Pulmonary artery endothelial cell (primary cell): ENCODE measurements at regions not wholly inside any gene's neighbourhood (a gene's known extent, or its start where the extent isn't known, plus 50 kb on each side); places are given as distances from the start of the nearest gene placed in this dataset.
"Not testable (repeated sequence)": the region's sequence is repeated elsewhere in the genome, so short reads cannot be mapped to it uniquely, and the experiment has no call there.

Source experiments
- DNase-seq: peaks from one replicate; pipeline ENCODE4 v3.0.0-alpha.2; 2011; ENCODE audit warnings: low read depth, low spot score

DNA sequence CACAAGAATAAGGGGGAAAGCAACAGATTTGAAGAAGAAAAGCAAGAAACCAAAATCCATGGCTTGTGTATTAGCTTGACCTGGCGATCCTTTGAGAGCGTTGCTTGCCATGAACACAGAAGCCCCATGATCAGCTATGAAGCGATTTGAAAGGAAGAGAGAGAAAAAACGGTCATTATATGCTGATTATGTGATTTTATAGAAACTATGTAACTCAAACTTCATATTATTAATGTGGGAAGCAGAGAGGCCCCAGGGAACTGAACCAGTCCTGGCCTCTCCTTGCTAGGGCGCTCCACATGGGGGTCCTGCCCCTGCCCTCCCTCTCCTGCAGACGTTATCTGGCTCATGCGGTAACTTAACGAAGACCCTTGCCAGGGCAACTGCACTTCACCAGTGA, 306.1 kb upstream of the ADARB2 start:
- no peak for DNase-seq

DNA sequence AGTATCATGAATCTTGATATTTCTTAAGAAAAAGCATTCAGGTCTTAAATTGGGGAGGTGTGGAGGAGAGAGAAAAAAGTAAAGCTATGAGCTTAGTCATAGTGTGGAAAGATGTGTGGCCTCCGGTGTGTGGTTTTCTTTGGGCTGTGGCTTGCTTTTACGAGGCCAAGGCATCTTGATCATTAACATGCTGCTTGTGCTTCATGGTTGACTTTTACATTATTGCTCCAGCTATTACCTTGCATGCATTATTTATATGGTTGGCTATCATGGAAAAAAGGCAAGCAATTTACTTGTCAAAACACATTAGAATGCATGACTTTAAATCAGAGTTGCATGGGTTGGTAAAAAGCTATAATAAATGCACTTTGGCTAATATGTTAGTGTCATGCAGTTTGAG, 300.7 kb upstream of the ADARB2 start:
- DNase-seq = no peak

DNA sequence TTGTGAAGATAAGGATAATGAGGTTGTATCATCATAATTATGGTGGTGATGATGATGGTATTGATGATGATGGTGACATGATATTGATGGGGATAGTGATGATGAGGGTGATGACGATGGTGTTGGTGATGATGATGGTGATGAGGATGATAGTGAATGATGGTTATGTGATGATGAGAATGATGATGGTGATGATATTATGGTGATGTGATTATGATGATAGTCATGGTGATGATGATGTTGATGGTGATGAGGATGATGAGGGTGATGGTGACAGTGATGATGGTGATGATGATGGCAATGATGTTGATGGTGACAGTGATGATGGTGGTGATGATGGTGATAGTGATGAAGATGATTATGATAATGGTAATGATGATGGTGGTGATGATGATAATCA, 299.9 kb upstream of the ADARB2 start:
- no peak for DNase-seq

DNA sequence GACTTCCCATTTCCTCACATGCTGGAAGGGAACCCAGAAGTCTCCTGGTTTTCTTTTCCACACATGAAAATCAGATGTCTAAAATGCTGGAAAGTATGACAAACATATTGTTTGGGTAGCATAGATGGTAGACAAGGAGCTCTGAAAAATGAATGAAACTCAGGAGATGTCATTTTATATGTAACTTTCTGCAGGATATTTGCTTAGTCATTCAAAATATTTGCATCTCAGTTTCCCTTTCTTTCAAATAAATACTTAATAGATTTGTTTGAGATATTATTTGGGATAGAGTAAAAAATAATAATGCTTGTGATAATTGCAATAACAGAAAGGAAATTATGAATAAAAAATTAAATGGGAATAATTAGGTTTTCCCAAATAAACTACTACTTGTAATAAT, 298.9 kb upstream of the ADARB2 start:
- no peak for DNase-seq

DNA sequence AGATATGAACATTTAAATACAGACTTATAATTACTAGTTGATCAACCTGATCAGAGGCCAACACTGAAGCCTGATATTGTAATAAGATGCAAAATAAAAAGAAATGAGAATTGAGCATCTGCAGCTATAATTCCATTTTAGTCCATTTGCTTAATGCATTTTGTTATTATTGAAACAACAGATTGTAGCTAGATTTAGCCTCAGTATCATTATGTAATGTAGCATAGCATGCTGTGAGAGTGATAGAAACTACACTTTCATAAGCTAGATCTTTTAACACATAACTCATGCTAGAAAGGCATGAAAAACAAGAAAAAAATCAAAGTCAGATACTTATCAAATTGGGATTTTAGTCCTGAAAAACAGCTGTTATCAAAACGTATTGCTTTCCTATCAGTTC, 292.7 kb upstream of the ADARB2 start:
- no peak for DNase-seq

DNA sequence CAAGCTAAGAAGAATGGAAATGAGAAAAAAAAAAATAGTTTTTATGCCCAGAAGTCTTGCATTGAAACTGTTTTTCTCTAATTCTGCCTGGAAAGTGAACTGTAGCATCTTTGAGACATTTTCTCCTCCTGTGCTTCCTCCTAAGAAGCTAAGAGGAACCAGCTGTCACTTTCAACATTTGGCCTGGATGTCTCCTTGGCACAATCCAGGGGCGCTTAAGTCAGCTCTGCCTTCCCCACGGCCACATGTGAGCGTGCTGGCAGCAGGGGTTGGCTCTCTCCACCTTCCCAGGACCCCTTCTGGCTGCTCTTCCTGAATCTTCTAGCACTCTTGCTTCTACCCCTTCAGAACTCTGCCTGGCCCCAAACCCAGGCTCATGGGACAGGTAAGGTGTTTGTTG, 289.6 kb upstream of the ADARB2 start:
- DNase-seq = no peak

DNA sequence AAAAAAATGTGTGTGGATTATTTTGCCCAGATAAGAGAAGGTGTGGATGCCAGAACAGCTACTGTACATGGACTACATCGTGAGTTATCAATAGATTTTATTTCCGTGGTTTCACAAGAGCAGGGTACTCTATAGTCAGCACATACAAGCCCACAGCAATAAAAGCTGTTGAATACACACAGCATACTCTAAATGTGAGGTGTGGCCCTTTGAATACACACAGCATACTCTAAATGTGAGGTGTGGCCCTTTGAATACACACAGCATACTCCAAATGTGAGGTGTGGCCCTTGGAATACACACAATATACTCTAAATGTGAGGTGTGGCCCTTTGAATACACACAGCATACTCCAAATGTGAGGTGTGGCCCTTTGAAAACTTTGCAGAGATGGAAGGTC, 287.4 kb upstream of the ADARB2 start:
- DNase-seq = not testable (repeated sequence)

DNA sequence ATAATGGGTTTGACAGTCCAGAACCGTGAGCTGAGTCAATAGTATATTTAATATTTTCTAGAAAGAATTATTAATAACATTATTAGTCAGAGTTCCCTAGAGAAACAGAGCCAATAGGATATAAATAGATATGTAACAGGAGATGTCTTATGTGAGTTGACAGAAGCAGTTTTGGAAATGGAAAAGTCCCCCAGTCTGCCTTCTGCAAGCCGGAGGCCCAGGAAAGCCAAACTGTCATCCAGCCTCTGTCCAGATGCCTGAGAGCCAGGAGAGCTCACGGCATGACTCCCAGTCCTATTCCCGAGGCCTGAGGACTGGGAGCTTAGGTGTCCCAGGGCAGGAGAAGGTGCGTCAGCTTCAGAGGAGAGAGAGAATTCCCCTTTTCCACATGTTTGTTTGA, 286.4 kb upstream of the ADARB2 start:
- no peak for DNase-seq

DNA sequence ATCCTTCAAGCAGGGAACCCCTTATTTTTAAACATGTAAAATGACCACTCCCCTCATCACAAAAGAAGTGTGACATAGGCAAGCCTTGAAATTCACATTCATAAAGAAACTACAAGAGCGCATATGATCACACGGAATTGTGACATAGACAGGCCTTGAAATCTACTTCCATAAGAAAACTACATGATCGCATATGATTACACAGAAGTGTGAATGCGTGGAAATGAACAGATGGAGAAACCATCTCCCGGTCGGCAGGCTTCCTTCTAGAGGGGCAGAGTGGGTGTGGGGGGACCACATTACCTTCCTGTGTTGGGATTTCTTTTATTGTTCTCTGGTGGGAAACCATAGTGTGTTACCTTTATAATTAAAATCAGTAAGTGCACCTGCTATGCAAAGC, 285.1 kb upstream of the ADARB2 start:
- DNase-seq = no peak

DNA sequence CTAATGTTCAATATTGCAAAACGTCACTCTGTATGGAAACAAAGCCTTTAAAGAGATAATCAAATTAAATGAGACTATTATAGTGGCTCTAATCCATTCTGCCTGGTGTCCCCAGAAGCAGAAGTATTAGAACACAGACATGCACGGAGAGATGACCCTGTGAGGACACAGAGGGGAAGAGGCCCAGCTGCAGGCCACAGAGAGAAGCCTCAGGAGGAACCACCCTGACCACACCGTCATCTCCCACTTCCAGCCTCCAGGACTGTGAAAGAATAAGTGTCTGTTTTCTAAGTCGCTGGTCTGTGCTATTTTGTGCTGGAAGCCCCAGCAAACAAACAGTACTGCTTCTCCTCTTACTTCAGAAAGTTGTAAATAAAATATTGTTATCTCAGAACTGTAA, 283.5 kb upstream of the ADARB2 start:
- no peak for DNase-seq

DNA sequence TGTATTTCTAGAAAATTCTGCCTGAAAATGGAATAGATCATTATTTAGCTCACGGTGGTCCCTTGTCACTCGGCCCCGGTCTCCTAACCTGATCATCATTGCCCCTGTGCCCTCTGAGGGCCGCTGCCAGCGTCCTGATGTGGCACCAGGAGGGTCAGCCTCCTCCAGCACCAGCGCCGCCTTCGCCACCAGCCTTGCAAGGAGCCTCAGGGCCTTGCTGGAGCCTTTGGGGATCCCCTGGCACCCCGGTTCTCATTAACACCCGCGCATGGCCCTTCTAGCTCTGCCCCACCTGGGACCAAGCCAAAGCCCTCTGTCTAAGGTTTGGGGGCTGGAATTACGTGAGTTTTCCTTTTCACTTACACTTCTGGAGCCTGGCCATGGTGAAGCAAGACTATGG, 282.5 kb upstream of the ADARB2 start:
- DNase-seq = no peak

DNA sequence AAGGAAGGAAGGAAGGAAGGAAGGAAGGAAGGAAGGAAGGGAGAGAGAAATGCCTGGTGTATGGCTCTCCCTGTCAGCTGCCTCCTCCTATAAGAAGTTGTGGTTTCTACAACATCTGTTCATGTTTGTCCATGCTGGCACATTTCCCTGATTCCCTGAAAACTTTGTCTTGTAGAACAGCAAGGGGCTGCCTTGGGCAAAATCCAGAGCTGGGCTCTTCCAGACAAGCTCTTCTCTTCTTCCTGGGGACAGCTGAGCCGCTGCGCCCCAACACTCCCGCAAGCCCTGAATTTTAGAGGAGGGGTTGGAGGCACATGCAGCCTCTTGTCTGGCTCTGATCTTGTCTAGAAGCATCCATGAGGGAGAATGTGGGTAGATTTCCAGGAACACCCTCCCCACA, 282.0 kb upstream of the ADARB2 start:
- no peak for DNase-seq

DNA sequence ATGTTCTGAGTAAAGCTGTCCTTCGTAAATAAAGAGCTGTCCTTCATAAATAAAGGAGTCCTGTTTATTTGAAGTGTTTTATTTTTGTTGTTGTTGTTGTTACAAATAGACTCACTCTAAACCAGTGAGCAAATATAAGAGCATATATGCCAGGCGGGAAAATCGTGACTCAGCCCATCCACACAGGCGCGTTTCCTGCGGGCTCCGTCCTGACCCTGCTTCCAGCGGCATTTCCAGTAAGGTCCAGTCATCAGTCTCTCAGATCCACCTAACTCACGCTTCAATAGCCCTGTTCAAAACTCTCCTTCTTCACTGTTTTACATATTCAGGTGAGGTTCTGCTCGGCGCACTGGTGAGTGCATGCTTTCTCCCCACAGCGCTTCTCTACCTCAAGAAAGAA, 277.2 kb upstream of the ADARB2 start:
- no peak for DNase-seq

DNA sequence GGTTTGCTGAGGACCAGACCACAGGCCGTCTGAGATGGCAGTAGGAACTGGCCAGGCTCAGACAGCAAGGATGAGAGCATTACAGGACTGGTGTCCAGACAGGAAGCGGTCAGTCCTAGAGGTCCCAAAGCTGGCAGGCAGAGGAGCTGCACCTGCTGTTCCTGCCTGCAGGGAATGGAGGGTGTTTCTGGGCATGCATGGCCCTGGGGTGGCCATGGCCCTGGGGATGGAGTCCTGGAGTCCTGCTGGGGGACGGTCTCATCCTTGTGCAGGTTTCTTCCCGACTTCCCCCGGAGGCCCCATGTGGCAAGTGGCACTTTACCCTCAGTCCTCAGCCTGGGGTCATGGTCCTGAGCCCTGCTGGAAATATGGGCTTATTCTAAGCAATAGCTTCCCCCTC, 274.9 kb upstream of the ADARB2 start:
- no peak for DNase-seq

DNA sequence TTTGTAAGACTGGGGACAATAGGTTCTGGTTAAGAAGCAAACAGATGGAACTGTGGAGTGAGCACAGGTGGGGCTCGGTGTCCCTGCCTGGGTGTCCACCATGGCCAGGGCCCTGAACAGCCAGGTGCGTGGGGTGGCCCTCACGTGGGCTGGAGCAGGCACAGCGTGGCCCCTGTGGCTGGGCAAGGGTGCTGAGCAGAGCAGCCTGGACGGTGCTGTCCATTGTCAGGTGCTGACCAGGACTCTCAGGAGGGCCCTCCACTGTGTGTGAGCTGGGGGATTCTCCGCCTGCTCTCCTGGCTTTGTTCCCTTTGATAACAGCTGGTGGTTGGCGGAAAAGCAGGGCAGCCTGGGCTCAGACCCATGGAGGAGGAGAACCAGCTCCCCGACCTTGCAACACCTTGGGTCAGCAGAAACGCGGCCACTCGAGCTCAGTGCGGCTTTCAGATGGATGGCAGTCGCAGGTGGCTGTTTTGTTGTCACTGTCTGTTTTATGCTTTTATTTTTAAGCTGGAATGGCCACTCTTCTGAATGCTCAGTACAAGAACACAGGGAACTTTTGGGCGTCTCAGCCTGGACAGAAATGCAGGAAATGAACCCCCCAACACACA, 273.9 kb upstream of the ADARB2 start:
- DNase-seq = no peak

DNA sequence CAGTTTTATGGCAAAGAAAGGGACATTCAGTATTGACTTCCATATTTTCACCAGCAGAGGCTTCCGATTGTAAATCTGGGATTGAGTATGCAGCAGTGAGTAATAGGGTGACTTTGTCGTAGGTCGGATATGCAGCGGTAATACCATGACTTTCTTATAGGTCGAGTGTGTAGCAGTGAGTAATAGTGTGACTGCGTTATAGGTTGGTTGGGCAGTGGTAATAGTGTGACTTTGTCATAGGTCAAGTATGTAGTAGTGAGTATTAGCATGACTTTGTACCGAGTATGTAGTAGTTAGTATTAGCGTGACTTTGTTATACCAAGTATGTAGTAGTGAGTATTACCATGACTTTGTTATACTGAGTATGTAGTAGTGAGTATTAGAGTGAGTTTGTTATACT, 268.2 kb upstream of the ADARB2 start:
- no peak for DNase-seq

DNA sequence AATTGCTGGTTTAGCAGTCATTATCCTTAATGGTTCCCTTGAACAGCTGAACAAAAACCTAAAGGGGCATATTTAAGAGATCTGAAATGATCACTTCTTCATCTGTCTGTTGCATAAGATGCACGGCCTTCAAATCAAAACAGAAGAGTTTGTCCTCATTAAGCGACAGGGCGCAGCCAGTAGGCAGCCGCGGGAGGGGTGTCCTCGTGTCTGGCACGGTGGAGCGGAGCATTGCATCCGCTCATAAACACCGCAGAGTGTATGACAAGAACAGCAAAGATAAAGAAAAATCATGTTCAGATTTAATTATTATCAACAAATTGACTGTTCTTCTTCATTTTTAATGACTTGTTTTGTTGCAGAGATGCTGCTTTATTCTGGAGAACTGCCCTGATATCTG, 255.6 kb upstream of the ADARB2 start:
- no peak for DNase-seq

DNA sequence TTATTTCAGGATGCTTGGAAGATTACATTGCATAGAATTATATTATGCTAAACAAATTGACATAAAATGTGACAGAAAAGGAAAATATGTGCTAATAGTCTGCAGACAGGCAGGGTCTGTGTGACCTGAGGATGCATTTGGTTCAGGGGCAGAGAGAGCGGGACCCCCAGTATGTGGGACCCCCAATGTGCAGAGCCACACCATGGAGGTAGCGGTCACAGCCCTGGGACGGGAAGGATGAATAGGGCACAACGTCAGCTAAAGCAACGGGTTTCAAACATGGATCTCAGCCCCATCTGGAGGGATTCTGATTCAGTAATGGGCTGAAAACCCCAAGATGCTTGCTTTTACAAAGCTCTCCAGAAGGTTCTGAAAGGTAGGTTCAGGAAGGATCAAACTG, 251.8 kb upstream of the ADARB2 start:
- no peak for DNase-seq

DNA sequence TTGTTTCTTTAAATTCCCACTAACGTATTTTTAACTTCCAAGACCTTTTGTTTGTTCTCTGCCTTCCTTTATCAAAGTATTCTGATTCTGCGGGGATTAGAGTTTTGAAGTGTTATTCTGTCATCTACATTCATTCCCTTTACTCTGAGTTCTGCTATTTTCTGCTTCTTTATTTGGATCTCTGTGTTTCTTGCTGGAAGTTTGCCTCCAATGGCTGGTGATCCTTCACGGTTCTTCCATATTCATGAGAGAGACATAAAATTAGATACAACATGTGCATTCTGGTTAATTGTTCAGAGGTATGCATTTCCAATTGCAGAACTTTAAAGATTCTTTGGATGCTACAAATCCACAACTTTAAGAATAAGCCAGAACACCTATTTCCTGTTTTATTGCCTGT, 244.7 kb upstream of the ADARB2 start:
- DNase-seq = no peak

DNA sequence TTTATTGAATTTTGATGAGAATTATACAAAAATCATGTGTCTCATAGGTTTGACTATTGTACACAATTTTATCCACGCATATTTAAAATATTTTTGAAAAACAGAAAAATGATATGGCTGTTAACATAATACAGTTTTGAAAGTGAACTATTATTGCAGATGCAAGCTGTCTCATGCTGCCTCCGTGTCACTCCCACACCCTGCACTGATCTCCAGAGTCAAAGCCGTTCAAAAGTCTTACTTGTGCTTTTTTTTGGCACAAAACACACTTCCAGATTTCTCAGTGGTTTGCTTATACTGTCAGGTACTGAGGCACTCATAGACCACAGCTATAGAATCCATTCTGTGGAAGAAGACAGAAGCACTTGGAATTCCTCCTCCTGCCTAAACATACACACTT, 243.1 kb upstream of the ADARB2 start:
- DNase-seq = no peak

DNA sequence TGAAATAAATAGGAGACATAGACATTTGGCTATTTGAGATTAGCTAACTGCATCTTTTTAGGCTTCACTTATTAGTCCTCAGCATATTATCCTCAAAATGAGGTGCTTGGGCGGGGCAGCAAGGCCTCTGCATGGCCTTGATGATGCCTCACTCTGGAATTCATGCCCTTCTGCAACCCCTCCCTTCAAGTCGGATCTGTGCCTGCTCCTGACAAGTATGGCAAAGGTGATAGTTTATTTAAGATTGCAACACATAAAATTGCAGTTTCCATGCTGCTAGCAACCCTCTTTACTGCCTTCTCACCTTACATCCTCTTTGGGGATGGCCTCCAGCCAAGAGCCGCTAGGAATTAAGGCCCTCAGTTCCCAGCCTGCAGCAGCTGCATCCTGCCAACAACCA, 241.3 kb upstream of the ADARB2 start:
- DNase-seq = no peak

DNA sequence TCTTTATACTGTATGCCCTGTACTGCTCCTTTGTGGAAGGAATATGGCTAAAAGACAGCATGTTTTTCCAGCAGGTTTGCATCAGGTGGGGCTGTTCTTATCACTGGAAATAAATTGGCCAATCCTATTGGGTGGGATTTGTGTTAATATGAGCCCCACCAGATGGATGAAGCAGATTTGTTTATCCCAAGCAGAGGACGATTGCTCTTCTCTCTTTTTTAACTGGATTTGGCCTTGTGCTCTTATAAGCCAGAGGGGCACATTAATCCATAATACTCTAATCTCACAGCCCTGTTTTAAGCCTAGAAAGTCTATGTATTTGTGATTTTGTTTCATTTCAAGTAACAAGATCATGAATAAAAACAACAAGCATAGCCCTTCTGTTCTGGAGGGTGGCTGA, 240.1 kb upstream of the ADARB2 start:
- DNase-seq = no peak

DNA sequence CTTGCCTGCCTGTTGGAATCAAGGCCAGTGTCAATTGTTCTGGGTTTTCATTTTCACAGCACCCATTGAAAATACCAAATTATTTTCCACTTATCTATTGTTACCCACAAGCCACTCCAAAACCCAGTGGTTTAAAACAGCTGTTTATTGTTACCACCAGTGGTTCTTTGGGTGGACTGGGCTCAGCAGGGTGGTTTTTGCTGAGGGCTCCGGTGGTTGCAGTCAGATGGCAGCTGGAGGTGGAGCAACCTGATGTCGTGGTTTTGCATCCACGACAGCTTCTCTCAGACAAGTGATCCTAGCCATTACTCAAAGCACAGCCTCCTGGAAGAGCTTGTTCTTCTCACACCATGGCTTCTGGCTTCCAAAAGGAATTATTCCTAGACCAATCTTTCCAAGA, 235.1 kb upstream of the ADARB2 start:
- DNase-seq = no peak

DNA sequence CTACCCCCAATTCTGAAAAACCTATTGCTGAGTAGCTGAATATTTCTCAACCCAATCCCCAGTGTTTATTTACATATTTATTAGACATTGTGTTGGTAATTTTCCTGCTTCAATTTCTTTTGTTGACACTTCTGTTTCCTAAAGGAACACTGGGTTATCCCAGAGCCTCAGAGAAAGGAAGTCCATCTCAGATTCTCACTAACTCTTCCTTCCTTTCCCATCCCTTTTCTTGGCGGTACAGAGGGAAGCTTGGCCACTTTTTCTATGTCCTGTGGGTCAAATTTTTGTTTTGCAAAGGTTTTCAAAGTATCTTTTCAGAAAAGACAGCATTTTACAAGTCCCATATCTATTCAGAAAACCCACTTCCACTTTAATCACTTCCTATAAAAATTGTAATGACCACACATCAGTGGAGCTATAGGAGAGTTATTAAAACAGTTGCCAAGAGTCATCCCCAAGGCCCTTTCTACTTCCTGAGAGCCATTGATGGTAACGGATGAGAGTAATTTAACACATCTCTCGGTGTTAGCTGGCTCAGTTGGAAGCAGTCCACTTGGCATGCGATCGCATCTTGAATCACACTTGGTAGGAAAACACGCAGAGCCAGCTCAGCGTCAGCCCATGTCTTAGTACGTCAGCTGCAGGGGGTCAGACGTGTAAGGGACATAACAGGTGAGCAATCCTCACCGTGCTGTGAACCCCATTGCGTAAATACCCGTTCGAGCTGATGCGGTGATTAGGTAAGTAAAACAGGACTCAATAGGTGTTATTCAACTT, 231.1 kb upstream of the ADARB2 start:
- no peak for DNase-seq
